ENCODE measurements at regions not wholly inside any gene's neighbourhood (a gene's known extent, or its start where the extent isn't known, plus 50 kb on each side); places are given as distances from the start of the nearest gene placed in this dataset.

DNA sequence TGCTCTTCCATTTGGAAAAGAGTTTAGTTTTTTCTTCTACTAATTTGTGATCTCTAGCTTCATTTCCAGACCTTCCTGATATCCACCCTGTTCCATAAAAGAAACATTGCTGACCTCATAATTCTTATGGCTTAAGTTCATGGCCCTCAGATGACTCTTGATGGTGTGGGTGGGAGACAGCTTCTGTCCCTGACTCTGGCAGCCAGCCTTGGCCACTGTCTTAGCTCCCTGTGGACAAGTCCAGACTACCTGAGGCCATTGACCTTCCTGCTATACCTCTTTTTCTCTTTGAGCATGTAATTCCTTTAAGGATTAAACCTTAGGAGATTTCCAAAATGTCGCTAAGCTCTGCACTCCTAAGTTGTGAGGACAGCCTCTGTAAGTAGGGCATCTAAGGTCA lies 101.1 kb upstream of the DAP start:
- TF ChIP-seq, protein P1, sequence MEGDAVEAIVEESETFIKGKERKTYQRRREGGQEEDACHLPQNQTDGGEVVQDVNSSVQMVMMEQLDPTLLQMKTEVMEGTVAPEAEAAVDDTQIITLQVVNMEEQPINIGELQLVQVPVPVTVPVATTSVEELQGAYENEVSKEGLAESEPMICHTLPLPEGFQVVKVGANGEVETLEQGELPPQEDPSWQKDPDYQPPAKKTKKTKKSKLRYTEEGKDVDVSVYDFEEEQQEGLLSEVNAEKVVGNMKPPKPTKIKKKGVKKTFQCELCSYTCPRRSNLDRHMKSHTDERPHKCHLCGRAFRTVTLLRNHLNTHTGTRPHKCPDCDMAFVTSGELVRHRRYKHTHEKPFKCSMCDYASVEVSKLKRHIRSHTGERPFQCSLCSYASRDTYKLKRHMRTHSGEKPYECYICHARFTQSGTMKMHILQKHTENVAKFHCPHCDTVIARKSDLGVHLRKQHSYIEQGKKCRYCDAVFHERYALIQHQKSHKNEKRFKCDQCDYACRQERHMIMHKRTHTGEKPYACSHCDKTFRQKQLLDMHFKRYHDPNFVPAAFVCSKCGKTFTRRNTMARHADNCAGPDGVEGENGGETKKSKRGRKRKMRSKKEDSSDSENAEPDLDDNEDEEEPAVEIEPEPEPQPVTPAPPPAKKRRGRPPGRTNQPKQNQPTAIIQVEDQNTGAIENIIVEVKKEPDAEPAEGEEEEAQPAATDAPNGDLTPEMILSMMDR (IDR thresholded peaks at IDR 0.05), result no peak
- Histone ChIP-seq H3K36me3 (no peaks in the 10 kb centered on the region), H3K9me3 (no peaks in the 10 kb centered on the region), H3K4me1 (peaks cover 0 to 6% of the 10 kb centered on the region in 2 donors), H3K27me3 (no peaks in the 10 kb centered on the region), H3K27ac (no peak overlapping the region), H3K4me3 (no peak overlapping the region)
- DNase-seq (ENCODE audit: low spot score), result no peak

DNA sequence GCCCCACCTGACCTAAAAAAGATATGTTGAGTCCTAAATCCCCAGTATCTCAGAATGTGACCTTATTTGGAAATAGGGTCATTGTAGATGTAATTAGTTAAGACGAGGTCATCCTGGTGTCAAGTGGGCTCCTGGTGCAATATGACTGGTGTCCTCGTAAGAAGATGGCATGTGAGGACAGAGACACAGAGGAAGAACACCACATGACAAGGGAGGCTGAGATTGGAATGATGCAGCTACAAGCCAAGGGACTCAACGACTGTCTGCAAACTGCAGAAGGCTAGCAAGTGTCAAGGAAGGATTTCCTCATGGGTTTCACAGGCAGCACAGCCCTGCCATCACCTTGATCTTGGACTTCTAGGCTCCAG lies 100.4 kb upstream of the DAP start:
- TF ChIP-seq, protein P1 (IDR thresholded peaks at IDR 0.05), result no peak
- H3K9me3 ChIP-seq, result no peaks in the 10 kb centered on the region
- DNase-seq (ENCODE audit: low spot score), result no peak

DNA sequence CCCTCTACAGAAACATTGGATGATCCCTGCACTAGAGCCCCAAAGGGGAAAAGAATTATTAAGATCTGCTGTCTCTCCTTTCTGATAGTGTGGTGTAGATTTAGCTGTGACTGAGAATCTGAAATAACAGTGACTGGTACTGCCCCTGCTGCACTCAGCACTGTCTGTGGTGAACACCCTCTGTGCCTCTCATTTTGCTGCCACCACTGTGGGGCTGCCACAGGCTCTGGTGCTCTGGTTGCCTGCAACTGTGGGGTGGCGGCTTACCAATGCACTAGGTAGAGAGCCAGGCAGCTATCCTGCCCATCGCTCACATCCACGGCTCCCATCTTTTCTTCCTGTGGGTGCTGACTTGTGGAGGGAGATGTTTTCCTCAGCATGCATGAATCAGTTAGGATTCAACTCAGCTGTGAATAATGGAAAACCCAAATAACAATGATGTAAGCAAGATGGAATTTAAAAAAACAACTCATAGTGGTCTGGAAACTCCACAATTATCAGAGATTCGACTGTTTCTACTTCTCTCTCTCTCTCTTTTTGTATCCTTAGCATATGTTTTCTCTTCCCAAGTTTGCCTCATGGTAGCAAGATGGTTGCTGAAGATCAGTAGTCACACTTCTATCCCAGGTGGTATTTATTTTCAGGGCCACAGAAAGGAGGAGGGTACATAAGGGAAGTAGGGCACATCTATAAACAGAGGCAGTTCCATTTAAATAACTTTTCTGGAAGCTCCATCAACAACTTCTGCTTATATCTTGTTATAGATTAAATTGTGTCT lies 99.8 kb upstream of the DAP start:
- no peaks in the 10 kb centered on the region for H3K36me3 ChIP-seq
- H3K27me3 ChIP-seq, result no peaks in the 10 kb centered on the region
- H3K9me3 ChIP-seq, result no peaks in the 10 kb centered on the region
- TF ChIP-seq, protein P1 (IDR thresholded peaks at IDR 0.05), result no peak
- no peak overlapping the region for H3K4me3 ChIP-seq
- no peak overlapping the region for H3K27ac ChIP-seq
- H3K4me1 ChIP-seq, result peaks cover 0 to 12% of the 10 kb centered on the region in 2 donors
- DNase-seq (ENCODE audit: low spot score), result no peak

More for the DNA sequence above, 100.4 kb upstream of the DAP start:
- H3K27me3 ChIP-seq, result no peaks in the 10 kb centered on the region
- H3K27ac ChIP-seq, result no peak overlapping the region
- H3K4me3 ChIP-seq, result no peak overlapping the region
- peaks cover 0 to 12% of the 10 kb centered on the region in 2 donors for H3K4me1 ChIP-seq
- H3K36me3 ChIP-seq, result no peaks in the 10 kb centered on the region

DNA sequence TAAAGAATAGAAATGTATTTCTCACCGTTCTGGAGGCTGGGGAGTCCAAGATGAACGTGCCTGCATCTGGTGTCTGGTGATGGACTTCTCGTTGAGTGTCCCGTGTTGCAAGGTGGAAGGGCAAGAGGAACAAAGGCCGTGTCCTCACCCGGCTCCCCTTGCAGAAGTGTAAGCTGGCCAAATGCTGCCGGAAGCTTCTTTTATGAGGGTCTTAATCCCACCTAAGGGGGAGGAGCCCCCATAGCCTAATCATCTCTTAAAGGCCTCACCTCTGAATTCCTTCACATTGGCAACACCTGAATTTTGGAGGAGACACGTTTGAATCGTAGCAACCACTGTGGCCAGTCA lies 99.1 kb upstream of the DAP start:
- Histone ChIP-seq H3K4me1 (peaks cover 0 to 16% of the 10 kb centered on the region in 2 donors), H3K4me3 (no peak overlapping the region), H3K27me3 (no peaks in the 10 kb centered on the region), H3K27ac (no peak overlapping the region), H3K36me3 (no peaks in the 10 kb centered on the region), H3K9me3 (no peaks in the 10 kb centered on the region)
- TF ChIP-seq, protein P1 (IDR thresholded peaks at IDR 0.05), result no peak
- no peak for DNase-seq (ENCODE audit: low spot score)

DNA sequence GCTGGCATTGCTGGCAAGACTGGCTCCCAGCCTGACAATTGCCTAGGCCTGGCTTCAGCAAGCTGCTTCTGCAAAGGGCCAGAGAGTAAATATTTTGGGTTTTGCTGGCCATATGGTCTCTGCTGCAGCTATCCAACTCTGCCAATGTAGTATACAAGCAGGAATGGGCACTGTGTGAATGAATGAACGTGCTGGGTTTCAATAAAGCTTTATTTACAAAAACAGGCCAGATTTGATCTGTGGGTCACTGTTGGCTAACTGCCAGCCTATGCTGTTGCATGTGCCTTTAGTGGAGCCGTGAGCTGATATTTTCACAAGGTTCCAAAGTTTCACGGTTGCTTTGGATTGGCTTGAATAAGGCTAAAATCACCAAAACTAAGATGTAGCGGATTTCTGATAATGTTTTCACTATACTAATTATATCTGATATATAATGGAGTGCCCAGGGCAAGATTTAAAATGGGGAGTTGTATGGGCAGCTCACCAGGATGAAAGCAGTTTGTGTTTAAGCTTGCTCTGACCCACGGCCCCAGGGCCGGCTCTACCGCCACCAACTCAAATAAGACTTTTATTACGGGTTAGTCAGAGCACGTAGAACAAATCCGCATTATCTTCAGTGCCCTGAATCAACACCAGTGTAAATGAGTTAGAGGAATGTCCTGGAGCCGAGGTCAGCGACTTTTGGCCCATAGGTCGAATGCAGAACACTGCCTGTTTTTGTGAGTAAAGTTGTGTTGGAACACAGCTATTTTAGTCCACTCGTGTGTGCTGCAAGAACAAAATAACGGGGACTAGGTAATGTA lies 98.6 kb upstream of the DAP start:
- Histone ChIP-seq H3K27me3 (no peaks in the 10 kb centered on the region), H3K36me3 (no peaks in the 10 kb centered on the region), H3K4me1 (peaks cover 0 to 16% of the 10 kb centered on the region in 2 donors), H3K4me3 (no peak overlapping the region), H3K27ac (no peak overlapping the region), H3K9me3 (no peaks in the 10 kb centered on the region)
- TF ChIP-seq, protein P1 (IDR thresholded peaks at IDR 0.05), result no peak
- no peak for DNase-seq (ENCODE audit: low spot score)

Data from right atrium auricular region (tissue), 2 donors.